ENCODE measurements at regions not wholly inside any gene's neighbourhood (a gene's known extent, or its start where the extent isn't known, plus 50 kb on each side); places are given as distances from the start of the nearest gene placed in this dataset.

- H3K36me3 ChIP-seq (ENCODE audit: insufficient read depth, low read length), result no peaks in the 10 kb centered on the region
- H3K27ac Mint-ChIP-seq, result no peak overlapping the region
- H3K9me3 Mint-ChIP-seq, result peaks cover 2% of the 10 kb centered on the region
- TF ChIP-seq CTCF (IDR thresholded peaks at IDR 0.05), result no peak
- no peak overlapping the region for H3K27ac ChIP-seq (ENCODE audit: low read depth in 1 of 2, low read length in 2 of 2)
- H3K4me3 Mint-ChIP-seq, result no peak overlapping the region
- H3K27me3 ChIP-seq (ENCODE audit: control insufficient read depth in 1 of 2, insufficient read depth in 2 of 2, low read length in 2 of 2), result no peaks in the 10 kb centered on the region
- H3K27me3 Mint-ChIP-seq, result no peaks in the 10 kb centered on the region
- H3K4me3 ChIP-seq (ENCODE audit: low read length), result no peak overlapping the region
- peaks cover 10% of the 10 kb centered on the region for H3K4me1 Mint-ChIP-seq (ENCODE audit: low read depth)
- DNase-seq (no peak), ATAC-seq (ENCODE audit: poor library complexity) (no peak)
- POLR2A ChIA-PET, result no interaction called here
- no peaks in the 10 kb centered on the region for H3K36me3 Mint-ChIP-seq (ENCODE audit: low read depth)
- no peaks in the 10 kb centered on the region for H3K9me3 ChIP-seq (ENCODE audit: control insufficient read depth in 1 of 2, insufficient read depth in 1 of 2, low read length in 2 of 2)
- peaks cover 4% of the 10 kb centered on the region for H3K4me1 ChIP-seq (ENCODE audit: insufficient read depth, low read length)
- intact Hi-C loops (cut with DNase I, micrococcal nuclease), result no loop called here
- CTCF ChIA-PET, result interaction anchor here (0.6 to 3.9 kb wide), 2 partner anchors 39 to 151 kb away, joined by 4 to 19 read pairs; no protein-coding TSS in a partner anchor
Measured at GRCh38 chr6:25066593-25066992, 130.8 kb upstream of the RIPOR2 start.

- no peak overlapping the region for H3K4me3 Mint-ChIP-seq
- no peaks in the 10 kb centered on the region for H3K36me3 Mint-ChIP-seq (ENCODE audit: low read depth)
- Histone ChIP-seq H3K4me3 (ENCODE audit: low read length) (no peak overlapping the region), H3K27ac (ENCODE audit: low read depth in 1 of 2, low read length in 2 of 2) (no peak overlapping the region), H3K4me1 (ENCODE audit: insufficient read depth, low read length) (peaks cover 4% of the 10 kb centered on the region), H3K9me3 (ENCODE audit: control insufficient read depth in 1 of 2, insufficient read depth in 1 of 2, low read length in 2 of 2) (no peaks in the 10 kb centered on the region), H3K27me3 (ENCODE audit: control insufficient read depth in 1 of 2, insufficient read depth in 2 of 2, low read length in 2 of 2) (no peaks in the 10 kb centered on the region), H3K36me3 (ENCODE audit: insufficient read depth, low read length) (no peaks in the 10 kb centered on the region)
- DNase-seq, result no peak
- ATAC-seq (ENCODE audit: poor library complexity), result no peak
- H3K27ac Mint-ChIP-seq, result no peak overlapping the region
- ChIA-PET POLR2A (interaction anchor here (1.3 to 1.5 kb wide), 2 partner anchors 27 to 30 kb away, joined by 4 read pairs; no protein-coding TSS in a partner anchor), CTCF (interaction anchor here (0.9 to 3.9 kb wide), 3 partner anchors 26 to 51 kb away, joined by 5 to 19 read pairs (median 8); no protein-coding TSS in a partner anchor)
- no peak for TF ChIP-seq CTCF (IDR thresholded peaks at IDR 0.05)
- intact Hi-C loops (cut with DNase I, micrococcal nuclease), result no loop called here
- H3K4me1 Mint-ChIP-seq (ENCODE audit: low read depth), result peaks cover 10% of the 10 kb centered on the region
- peaks cover 2% of the 10 kb centered on the region for H3K9me3 Mint-ChIP-seq
- H3K27me3 Mint-ChIP-seq, result no peaks in the 10 kb centered on the region
Measured at GRCh38 chr6:25068866-25069265, 133.1 kb upstream of the RIPOR2 start.

GRCh38 chr6:25070547-25071366, 135.0 kb upstream of the RIPOR2 start:
- intact Hi-C loops (cut with DNase I, micrococcal nuclease), result loop anchor here (1.0 to 10.0 kb wide), 11 partner anchors 28 to 490 kb away; no protein-coding TSS in a partner anchor
- H3K4me3 Mint-ChIP-seq, result peak overlapping the region; percentile 14

More at GRCh38 chr6:25070547-25071366, 135.0 kb upstream of the RIPOR2 start:
- POLR2A ChIA-PET, result interaction anchor here (0.8 to 1.9 kb wide), 9 partner anchors 15 to 215 kb away, joined by 3 to 33 read pairs (median 5); partner anchors contain the start of gene RIPOR2
- DNase-seq (peak; percentile 71 to 93 (median 76)), ATAC-seq (ENCODE audit: poor library complexity) (peak; percentile 99)
- peaks cover 4% of the 10 kb centered on the region for H3K4me1 ChIP-seq (ENCODE audit: insufficient read depth, low read length)
- H3K4me3 ChIP-seq (ENCODE audit: low read length), result no peak overlapping the region
- CTCF ChIA-PET, result interaction anchor here (0.6 to 2.0 kb wide), 31 partner anchors 10 to 489 kb away, joined by 3 to 75 read pairs (median 4); no protein-coding TSS in a partner anchor
- peaks cover 10% of the 10 kb centered on the region for H3K4me1 Mint-ChIP-seq (ENCODE audit: low read depth)
- H3K27ac ChIP-seq (ENCODE audit: low read depth in 1 of 2, low read length in 2 of 2), result no peak overlapping the region
- H3K36me3 ChIP-seq (ENCODE audit: insufficient read depth, low read length), result no peaks in the 10 kb centered on the region
- H3K27me3 ChIP-seq (ENCODE audit: control insufficient read depth in 1 of 2, insufficient read depth in 2 of 2, low read length in 2 of 2), result no peaks in the 10 kb centered on the region
- H3K27me3 Mint-ChIP-seq, result no peaks in the 10 kb centered on the region
- peaks cover 2% of the 10 kb centered on the region for H3K9me3 Mint-ChIP-seq
- peak; percentile 98 for TF ChIP-seq CTCF (IDR thresholded peaks at IDR 0.05)
- peak overlapping the region; percentile 75 for H3K27ac Mint-ChIP-seq
- no peaks in the 10 kb centered on the region for H3K36me3 Mint-ChIP-seq (ENCODE audit: low read depth)
- H3K9me3 ChIP-seq (ENCODE audit: control insufficient read depth in 1 of 2, insufficient read depth in 1 of 2, low read length in 2 of 2), result no peaks in the 10 kb centered on the region

Measured in CD4-positive, alpha-beta T cell (primary cell).